HEK293 (cell line): ENCODE measurements at regions not wholly inside any gene's neighbourhood (a gene's known extent, or its start where the extent isn't known, plus 50 kb on each side); places are given as distances from the start of the nearest gene placed in this dataset.
A peak's percentile ranks its signal among the peaks of the same experiment; 100 is the strongest.

Experiments used
- CTCF ChIA-PET: fragments of 350-600 bp; formaldehyde crosslinking; extraction: SDS; loops from one replicate; lab custom pipeline; 2021; ENCODE audit warnings: antibody characterized with exemption; lab: Yijun Ruan, JAX
- POLR2A ChIA-PET: fragments of 300-600 bp; formaldehyde crosslinking; extraction: SDS; loops from one replicate; lab custom pipeline; 2020; ENCODE audit warnings: antibody characterized with exemption, inconsistent platforms; lab: Yijun Ruan, JAX
- H3K27ac ChIP-seq: fragments of 200-500 bp; sonication (Bioruptor generic); 2 replicates; pipeline ENCODE4 v1.5.1; 2014; ENCODE audit warnings: low read depth, low read length, control low read depth, inconsistent platforms; ENCODE audit errors: extremely low read depth
- H3K36me3 ChIP-seq, 2 experiments: fragments of 200-500 bp in 1 of 2; sonication (Bioruptor generic) in 1 of 2; 1 replicate in 1 of 2; 2 replicates in 1 of 2; pipeline ENCODE4 v1.5.1; 2014 to 2017; ENCODE audit warnings: inconsistent platforms in 2 of 2, low read length in 2 of 2; ENCODE audit not compliant: control insufficient read depth in 2 of 2, insufficient read depth in 1 of 2
- H3K4me1 ChIP-seq: fragments of 200-500 bp; sonication (Bioruptor generic); 2 replicates; pipeline ENCODE4 v1.5.1; 2014; ENCODE audit warnings: mild to moderate bottlenecking, low read length, inconsistent platforms; ENCODE audit not compliant: control insufficient read depth, insufficient read depth
- H3K4me3 ChIP-seq: 2 replicates; pipeline ENCODE4 v1.5.1; 2011; ENCODE audit warnings: low read depth, mild to moderate bottlenecking, control low read depth, low read length, moderate library complexity
- H3K9me3 ChIP-seq: fragments of 200-500 bp; sonication (Bioruptor generic); 2 replicates; pipeline ENCODE4 v1.5.1; 2014; ENCODE audit warnings: low read depth, low read length, inconsistent platforms; ENCODE audit not compliant: control insufficient read depth, insufficient read depth
- TCF7L2 ChIP-seq: IDR thresholded peaks from 2 replicates; pipeline ENCODE4 v1.6.1; 2011; ENCODE audit warnings: low read depth, mild to moderate bottlenecking, inconsistent platforms, low read length, moderate library complexity, borderline replicate concordance
- ZNF132 ChIP-seq: fragments of 450-650 bp; formaldehyde crosslinking; IDR thresholded peaks from 2 replicates; pipeline ENCODE4 v1.5.1; 2017; ENCODE audit warnings: missing biosample characterization, missing genetic modification characterization, borderline replicate concordance
- ZNF341 ChIP-seq: fragments of 450-650 bp; formaldehyde crosslinking; IDR thresholded peaks from 2 replicates; pipeline ENCODE4; 2016; ENCODE audit warnings: low read depth, missing biosample characterization, missing genetic modification characterization
- ZNF350 ChIP-seq: fragments of 450-650 bp; formaldehyde crosslinking; IDR thresholded peaks from 2 replicates; pipeline ENCODE4 v1.5.0; 2017; ENCODE audit warnings: missing biosample characterization, mild to moderate bottlenecking, missing genetic modification characterization
- ZNF416 ChIP-seq: fragments of 450-650 bp; formaldehyde crosslinking; IDR thresholded peaks from 2 replicates; pipeline ENCODE4 v1.5.1; 2016; ENCODE audit warnings: missing biosample characterization, missing genetic modification characterization
- ZNF549 ChIP-seq: fragments of 450-650 bp; IDR thresholded peaks from 2 replicates; pipeline ENCODE4 v1.5.1; 2018; ENCODE audit warnings: missing biosample characterization, missing genetic modification characterization, mild to moderate bottlenecking, inconsistent platforms, moderate library complexity
- ZNF660 ChIP-seq: fragments of 450-650 bp; IDR thresholded peaks from 2 replicates; pipeline ENCODE4 v1.5.1; 2018; ENCODE audit warnings: missing biosample characterization, mild to moderate bottlenecking, missing genetic modification characterization
- ZNF76 ChIP-seq: fragments of 450-650 bp; formaldehyde crosslinking; IDR thresholded peaks from 2 replicates; pipeline ENCODE4; 2016; ENCODE audit warnings: low read depth, missing biosample characterization, missing genetic modification characterization, borderline replicate concordance
- ZNF837 ChIP-seq: fragments of 450-650 bp; formaldehyde crosslinking; IDR thresholded peaks from 2 replicates; pipeline ENCODE4 v1.5.1; 2016; ENCODE audit warnings: missing biosample characterization, missing genetic modification characterization
- TF ChIP-seq, protein P1 (sequence below): fragments of 450-650 bp; formaldehyde crosslinking; IDR thresholded peaks from 2 replicates; pipeline ENCODE4 v1.5.1; 2016; ENCODE audit warnings: missing biosample characterization, missing genetic modification characterization
- TF ChIP-seq, protein P2 (sequence below): sonication (generic); formaldehyde crosslinking; IDR thresholded peaks from 2 replicates; pipeline ENCODE4 v1.8.1; 2022; ENCODE audit warnings: mild to moderate bottlenecking, moderate library complexity, missing genetic modification reagents
- TF ChIP-seq, protein P3 (sequence below): fragments of 450-650 bp; formaldehyde crosslinking; IDR thresholded peaks from 2 replicates; pipeline ENCODE4 v1.5.1; 2016; ENCODE audit warnings: missing biosample characterization, missing genetic modification characterization
- TF ChIP-seq, protein P4 (sequence below): fragments of 450-650 bp; formaldehyde crosslinking; IDR thresholded peaks from 2 replicates; pipeline ENCODE4 v1.5.1; 2017; ENCODE audit warnings: missing biosample characterization, mild to moderate bottlenecking, missing genetic modification characterization, moderate library complexity

DNA sequence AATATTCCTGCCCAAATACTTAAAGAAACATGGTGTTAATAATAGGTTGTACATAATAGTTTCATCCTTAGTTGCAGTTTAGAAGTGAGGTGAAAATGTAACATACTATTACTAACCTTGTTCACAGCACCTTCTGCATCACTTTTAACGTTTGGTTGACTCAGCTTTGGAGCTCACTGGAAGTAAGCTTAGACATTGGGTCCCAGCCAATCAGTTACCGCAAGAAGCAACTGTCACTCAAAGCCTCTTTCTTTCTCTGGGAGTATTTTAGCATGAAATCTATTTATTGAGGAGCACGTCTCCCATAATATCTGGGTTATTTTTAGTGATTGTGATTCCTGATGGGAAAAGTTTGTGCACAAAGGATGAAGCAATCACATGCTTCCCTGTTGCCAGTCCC lies 472.6 kb downstream of the SNAPC1 start:
- H3K9me3 ChIP-seq: no peaks in the 10 kb centered on the region
- H3K27ac ChIP-seq: no peak overlapping the region
- no peak overlapping the region for H3K4me3 ChIP-seq
- TF ChIP-seq ZNF350 (no peak), ZNF837 (tag by site-specific recombination) (no peak)
- H3K36me3 ChIP-seq: no peaks in the 10 kb centered on the region
- CTCF ChIA-PET: no interaction called here
- POLR2A ChIA-PET: no interaction called here
- H3K4me1 ChIP-seq: no peaks in the 10 kb centered on the region

DNA sequence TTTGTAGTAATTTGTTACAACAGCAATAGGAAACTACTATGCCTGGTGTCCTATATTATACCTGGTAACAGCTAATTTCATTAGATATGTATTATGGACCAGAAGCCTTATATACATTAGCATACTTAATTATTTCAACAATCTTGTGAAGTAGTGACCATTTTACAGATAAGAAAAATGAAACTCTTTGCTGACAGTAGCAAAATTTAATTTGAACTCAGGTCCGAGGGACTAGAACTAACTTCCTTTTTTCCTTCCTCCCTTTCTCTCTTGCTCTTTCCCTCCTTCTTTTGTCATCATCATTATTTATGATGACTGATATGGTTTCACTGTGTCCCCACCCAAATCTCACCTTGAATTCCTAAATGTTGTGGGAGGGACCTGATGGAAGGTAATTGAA lies 482.0 kb downstream of the SNAPC1 start:
- CTCF ChIA-PET: no interaction called here
- TF ChIP-seq ZNF660 (tag by site-specific recombination) (no peak), ZNF76 (no peak), ZNF341 (tag by site-specific recombination) (no peak)
- TF ChIP-seq, protein P1, sequence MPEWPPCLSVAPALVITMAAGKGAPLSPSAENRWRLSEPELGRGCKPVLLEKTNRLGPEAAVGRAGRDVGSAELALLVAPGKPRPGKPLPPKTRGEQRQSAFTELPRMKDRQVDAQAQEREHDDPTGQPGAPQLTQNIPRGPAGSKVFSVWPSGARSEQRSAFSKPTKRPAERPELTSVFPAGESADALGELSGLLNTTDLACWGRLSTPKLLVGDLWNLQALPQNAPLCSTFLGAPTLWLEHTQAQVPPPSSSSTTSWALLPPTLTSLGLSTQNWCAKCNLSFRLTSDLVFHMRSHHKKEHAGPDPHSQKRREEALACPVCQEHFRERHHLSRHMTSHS (tag by site-specific recombination): no peak
- TF ChIP-seq, all 188 proteins: peak for 0
- Histone ChIP-seq H3K36me3 (no peaks in the 10 kb centered on the region), H3K4me1 (no peaks in the 10 kb centered on the region), H3K4me3 (no peak overlapping the region), H3K27ac (no peak overlapping the region), H3K9me3 (no peaks in the 10 kb centered on the region)
- POLR2A ChIA-PET: no interaction called here

DNA sequence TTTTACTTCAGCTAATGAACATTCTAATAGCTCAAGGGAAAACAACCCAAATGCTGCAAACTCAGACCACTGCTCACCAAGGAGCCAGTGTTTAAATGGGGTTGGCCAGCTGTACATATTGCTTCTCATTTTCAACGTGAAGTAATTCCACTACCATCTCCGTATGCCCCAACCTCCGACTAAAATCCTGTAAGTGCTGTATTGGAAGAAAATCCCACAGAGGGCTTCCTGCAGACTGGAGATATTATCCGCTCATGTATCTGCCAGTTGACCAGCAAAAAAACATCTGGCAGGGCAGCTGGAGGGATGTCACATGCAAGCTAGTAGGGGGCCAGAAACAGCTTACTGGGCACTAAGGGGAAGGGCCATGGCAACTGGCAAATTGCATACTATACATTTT lies 485.0 kb downstream of the SNAPC1 start:
- CTCF ChIA-PET: no interaction called here

DNA sequence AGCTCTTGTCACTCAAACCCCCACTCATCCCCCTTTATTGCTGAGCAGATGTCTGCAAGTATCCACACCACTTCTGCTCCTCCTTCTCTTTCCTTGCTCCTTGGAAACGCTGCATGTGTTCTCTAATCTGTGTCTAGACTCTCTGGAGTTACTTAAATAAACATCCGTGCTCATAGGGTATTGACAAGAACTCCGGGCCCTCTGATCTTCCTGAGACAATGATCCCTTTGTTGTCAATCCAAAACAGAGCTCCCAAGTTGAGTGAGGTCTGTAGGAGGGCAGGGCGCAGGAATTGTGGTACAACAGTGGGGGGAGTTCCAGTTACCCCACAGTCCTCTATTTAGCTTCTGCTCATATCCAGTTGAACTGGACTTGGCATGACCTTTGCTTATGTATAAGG lies 489.0 kb downstream of the SNAPC1 start:
- ChIA-PET POLR2A (no interaction called here), CTCF (no interaction called here)
- no peak overlapping the region for H3K4me3 ChIP-seq
- TF ChIP-seq, protein P2, sequence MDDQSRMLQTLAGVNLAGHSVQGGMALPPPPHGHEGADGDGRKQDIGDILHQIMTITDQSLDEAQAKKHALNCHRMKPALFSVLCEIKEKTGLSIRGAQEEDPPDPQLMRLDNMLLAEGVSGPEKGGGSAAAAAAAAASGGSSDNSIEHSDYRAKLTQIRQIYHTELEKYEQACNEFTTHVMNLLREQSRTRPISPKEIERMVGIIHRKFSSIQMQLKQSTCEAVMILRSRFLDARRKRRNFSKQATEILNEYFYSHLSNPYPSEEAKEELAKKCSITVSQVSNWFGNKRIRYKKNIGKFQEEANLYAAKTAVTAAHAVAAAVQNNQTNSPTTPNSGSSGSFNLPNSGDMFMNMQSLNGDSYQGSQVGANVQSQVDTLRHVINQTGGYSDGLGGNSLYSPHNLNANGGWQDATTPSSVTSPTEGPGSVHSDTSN: no peak
- TF ChIP-seq, protein P3, sequence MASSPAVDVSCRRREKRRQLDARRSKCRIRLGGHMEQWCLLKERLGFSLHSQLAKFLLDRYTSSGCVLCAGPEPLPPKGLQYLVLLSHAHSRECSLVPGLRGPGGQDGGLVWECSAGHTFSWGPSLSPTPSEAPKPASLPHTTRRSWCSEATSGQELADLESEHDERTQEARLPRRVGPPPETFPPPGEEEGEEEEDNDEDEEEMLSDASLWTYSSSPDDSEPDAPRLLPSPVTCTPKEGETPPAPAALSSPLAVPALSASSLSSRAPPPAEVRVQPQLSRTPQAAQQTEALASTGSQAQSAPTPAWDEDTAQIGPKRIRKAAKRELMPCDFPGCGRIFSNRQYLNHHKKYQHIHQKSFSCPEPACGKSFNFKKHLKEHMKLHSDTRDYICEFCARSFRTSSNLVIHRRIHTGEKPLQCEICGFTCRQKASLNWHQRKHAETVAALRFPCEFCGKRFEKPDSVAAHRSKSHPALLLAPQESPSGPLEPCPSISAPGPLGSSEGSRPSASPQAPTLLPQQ (tag by site-specific recombination): no peak
- no peak for TF ChIP-seq ZNF549 (tag by site-specific recombination)
- no peak for TF ChIP-seq ZNF132 (tag by site-specific recombination)
- no peak for TF ChIP-seq ZNF837 (tag by site-specific recombination)
- TF ChIP-seq TCF7L2: no peak
- H3K4me1 ChIP-seq: no peaks in the 10 kb centered on the region
- no peak overlapping the region for H3K27ac ChIP-seq
- no peaks in the 10 kb centered on the region for H3K36me3 ChIP-seq
- H3K9me3 ChIP-seq: no peaks in the 10 kb centered on the region

More for the DNA sequence above, 485.0 kb downstream of the SNAPC1 start:
- H3K9me3 ChIP-seq: no peaks in the 10 kb centered on the region
- no peaks in the 10 kb centered on the region for H3K4me1 ChIP-seq
- no peak overlapping the region for H3K27ac ChIP-seq
- POLR2A ChIA-PET: no interaction called here
- H3K36me3 ChIP-seq: no peaks in the 10 kb centered on the region
- H3K4me3 ChIP-seq: no peak overlapping the region
- no peak for TF ChIP-seq ZNF416 (tag by site-specific recombination)
- TF ChIP-seq, protein P4, sequence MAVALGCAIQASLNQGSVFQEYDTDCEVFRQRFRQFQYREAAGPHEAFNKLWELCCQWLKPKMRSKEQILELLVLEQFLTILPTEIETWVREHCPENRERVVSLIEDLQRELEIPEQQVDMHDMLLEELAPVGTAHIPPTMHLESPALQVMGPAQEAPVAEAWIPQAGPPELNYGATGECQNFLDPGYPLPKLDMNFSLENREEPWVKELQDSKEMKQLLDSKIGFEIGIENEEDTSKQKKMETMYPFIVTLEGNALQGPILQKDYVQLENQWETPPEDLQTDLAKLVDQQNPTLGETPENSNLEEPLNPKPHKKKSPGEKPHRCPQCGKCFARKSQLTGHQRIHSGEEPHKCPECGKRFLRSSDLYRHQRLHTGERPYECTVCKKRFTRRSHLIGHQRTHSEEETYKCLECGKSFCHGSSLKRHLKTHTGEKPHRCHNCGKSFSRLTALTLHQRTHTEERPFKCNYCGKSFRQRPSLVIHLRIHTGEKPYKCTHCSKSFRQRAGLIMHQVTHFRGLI (tag by site-specific recombination): peak; percentile 50; the same call in 1 of the 2 replicates
- TF ChIP-seq, all 188 proteins: peak for 1
